ENCODE measurements at regions not wholly inside any gene's neighbourhood (a gene's known extent, or its start where the extent isn't known, plus 50 kb on each side); places are given as distances from the start of the nearest gene placed in this dataset.

- no peak for DNase-seq (ENCODE audit: low spot score)
- H3K9me3 Mint-ChIP-seq (ENCODE audit: low read depth): no peaks in the 10 kb centered on the region
Measured at GRCh38 chr18:55650363-55650870, 62.4 kb upstream of the TCF4 start.

GRCh38 chr18:55647331-55647730, 59.3 kb upstream of the TCF4 start:
- DNase-seq (ENCODE audit: low spot score): no peak
- no peaks in the 10 kb centered on the region for H3K36me3 Mint-ChIP-seq (ENCODE audit: low read depth)

More at GRCh38 chr18:55650363-55650870, 62.4 kb upstream of the TCF4 start:
- Mint-ChIP-seq H3K27me3 (ENCODE audit: low read depth) (peaks cover 2% of the 10 kb centered on the region), H3K27ac (ENCODE audit: unreplicated experiment) (no peak overlapping the region), H3K4me1 (ENCODE audit: low read depth) (peaks cover 12% of the 10 kb centered on the region), H3K36me3 (ENCODE audit: low read depth) (no peaks in the 10 kb centered on the region), H3K4me3 (ENCODE audit: unreplicated experiment) (no peak overlapping the region)
- TF ChIP-seq CTCF (IDR thresholded peaks at IDR 0.05): no peak

GRCh38 chr18:55642191-55642590, 54.2 kb upstream of the TCF4 start:
- DNase-seq (ENCODE audit: low spot score): no peak
- Mint-ChIP-seq H3K9me3 (ENCODE audit: low read depth) (peaks cover 26% of the 10 kb centered on the region), H3K27me3 (ENCODE audit: low read depth) (no peaks in the 10 kb centered on the region), H3K36me3 (ENCODE audit: low read depth) (peaks cover 4% of the 10 kb centered on the region), H3K4me1 (ENCODE audit: low read depth) (no peaks in the 10 kb centered on the region), H3K4me3 (ENCODE audit: unreplicated experiment) (no peak overlapping the region), H3K27ac (ENCODE audit: unreplicated experiment) (no peak overlapping the region)
- TF ChIP-seq CTCF (IDR thresholded peaks at IDR 0.05): no peak

More at GRCh38 chr18:55647331-55647730, 59.3 kb upstream of the TCF4 start:
- H3K4me1 Mint-ChIP-seq (ENCODE audit: low read depth): peaks cover 12% of the 10 kb centered on the region
- no peak for TF ChIP-seq CTCF (IDR thresholded peaks at IDR 0.05)
- peaks cover 8% of the 10 kb centered on the region for H3K9me3 Mint-ChIP-seq (ENCODE audit: low read depth)
- H3K4me3 Mint-ChIP-seq (ENCODE audit: unreplicated experiment): no peak overlapping the region
- H3K27ac Mint-ChIP-seq (ENCODE audit: unreplicated experiment): no peak overlapping the region
- H3K27me3 Mint-ChIP-seq (ENCODE audit: low read depth): no peaks in the 10 kb centered on the region

- peaks cover 26% of the 10 kb centered on the region for H3K9me3 Mint-ChIP-seq (ENCODE audit: low read depth)
- DNase-seq (ENCODE audit: low spot score): no peak
Measured at GRCh38 chr18:55641486-55641885, 53.5 kb upstream of the TCF4 start.

More at GRCh38 chr18:55641486-55641885, 53.5 kb upstream of the TCF4 start:
- TF ChIP-seq CTCF (IDR thresholded peaks at IDR 0.05): no peak
- peaks cover 4% of the 10 kb centered on the region for H3K36me3 Mint-ChIP-seq (ENCODE audit: low read depth)
- no peaks in the 10 kb centered on the region for H3K27me3 Mint-ChIP-seq (ENCODE audit: low read depth)
- no peaks in the 10 kb centered on the region for H3K4me1 Mint-ChIP-seq (ENCODE audit: low read depth)
- H3K4me3 Mint-ChIP-seq (ENCODE audit: unreplicated experiment): no peak overlapping the region
- peak overlapping the region; percentile 0 for H3K27ac Mint-ChIP-seq (ENCODE audit: unreplicated experiment)
